GM19372 (cell line): ENCODE measurements at regions not wholly inside any gene's neighbourhood (a gene's known extent, or its start where the extent isn't known, plus 50 kb on each side); places are given as distances from the start of the nearest gene placed in this dataset.

ENCODE experiments used
- ATAC-seq: cut with Tn5 transposase; IDR thresholded peaks from one replicate; pipeline ENCODE4 v1.9.1; 2021; ENCODE audit warnings: mild to moderate bottlenecking, low read depth, moderate library complexity; ENCODE audit not compliant: unreplicated experiment

DNA sequence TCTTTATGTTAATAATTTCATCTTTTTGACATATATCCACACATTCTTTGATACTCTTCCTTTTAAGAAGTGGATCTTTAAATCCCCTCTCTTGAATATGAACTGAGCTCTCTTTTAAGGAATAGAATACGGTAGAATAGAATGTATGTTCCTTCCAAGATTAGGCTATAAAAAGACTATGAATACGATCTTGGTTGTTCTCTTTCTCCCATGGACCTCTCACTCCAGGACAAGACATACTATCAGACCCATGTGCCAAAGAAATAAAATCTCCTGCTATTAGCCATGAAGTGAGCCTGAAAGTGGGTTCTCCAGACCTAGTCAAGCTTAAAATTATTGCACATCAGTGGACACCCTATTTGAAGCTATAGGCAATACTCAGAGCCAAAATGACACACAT lies 392.2 kb upstream of the ANO3 start:
- ATAC-seq = no peak

DNA sequence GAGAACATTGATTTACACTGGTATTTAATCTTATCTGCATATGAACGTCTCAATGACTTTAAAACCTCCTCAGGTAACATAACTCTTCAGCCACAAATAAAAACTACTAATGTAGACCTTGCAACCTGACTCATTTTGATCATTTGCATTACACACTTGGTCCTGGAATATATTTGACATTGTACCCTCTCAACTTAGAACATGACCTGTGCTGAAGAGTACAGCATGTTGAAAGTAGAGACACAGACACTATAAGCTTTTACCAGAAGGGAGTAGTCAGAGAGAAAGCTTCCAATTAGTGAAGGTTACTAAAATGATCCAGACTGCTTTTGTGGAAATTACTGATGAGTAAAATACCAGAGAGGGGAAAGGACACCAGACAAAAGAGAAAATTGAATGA lies 390.6 kb upstream of the ANO3 start:
- ATAC-seq = no peak

DNA sequence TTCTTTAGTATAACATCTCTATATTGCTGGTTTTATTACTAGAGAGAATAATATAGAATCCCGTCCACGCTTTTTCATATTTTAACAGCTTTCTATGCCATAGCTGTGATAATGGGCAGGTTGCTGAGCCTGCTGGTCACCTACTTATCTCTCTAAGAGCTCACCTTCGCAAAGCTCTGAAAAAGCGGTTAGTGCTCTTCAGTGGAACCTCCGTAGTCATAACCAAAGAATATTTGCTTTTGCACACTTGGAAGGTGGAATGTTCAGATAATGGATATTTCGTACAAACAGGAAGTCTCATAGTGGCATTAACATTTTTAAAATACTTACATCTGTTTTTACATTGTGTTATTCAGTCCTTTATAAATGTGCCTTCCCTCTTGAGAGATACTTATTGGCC lies 388.9 kb upstream of the ANO3 start:
- ATAC-seq = no peak

DNA sequence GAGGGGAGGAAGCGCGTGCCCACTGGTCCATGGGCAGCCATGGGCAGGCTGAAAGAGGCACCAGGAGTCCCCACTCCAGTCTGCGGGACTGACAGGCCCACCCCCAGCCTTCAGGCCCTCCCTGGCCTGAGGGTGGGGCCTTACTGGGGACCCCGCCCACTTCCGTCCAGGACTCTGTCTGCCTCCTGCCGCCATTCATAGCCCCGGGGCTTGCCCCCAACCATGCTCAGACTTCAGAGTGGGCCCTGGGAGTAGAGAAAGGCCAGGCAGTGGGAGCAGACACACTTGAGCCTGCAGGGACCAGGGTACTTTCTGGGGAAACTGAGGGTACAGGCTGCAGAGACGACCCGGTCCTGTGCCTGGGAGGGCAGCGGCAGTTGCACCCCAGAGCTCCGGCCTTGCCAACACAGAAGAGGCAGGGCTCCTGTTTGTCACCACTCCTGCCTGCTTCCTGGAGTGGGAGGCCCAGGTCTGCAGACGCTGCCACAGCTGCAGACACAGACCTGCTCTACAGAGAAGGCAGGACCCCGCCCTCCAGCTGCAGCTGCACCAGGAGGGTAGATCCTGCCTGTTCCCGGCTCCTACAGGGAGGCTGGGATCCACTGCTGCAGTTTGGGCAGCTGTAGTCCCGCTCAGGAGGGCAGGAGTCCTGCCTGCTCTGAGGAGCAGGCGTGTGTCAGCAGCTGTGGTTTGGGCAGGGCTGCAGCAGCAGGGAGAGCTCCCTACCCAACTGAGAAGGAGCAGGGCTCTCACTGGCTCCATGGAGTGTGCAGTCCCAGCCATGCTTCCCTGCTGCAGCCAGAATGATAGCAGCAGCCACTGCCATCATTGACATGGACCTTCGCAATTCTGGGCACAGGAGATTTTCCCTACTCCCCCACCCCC lies 387.9 kb upstream of the ANO3 start:
- ATAC-seq = no peak

DNA sequence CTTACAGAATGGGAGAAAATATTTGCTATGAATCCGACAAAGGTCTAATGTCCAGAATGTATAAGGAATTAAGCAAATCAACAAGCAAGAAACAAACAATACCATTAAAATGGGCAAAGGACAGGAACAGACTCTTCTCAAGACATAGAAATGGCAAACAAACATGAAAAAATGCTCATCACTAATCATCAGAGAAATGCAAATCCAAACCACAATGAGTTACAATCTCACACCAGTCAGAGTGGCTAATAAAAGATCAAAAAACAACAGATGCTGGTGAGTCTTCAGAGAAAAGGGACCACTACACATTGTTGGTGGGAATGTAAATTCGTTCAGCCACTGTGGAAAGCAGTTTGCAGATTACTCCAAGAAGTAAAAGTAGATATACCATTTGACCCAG lies 382.0 kb upstream of the ANO3 start:
- no peak for ATAC-seq

DNA sequence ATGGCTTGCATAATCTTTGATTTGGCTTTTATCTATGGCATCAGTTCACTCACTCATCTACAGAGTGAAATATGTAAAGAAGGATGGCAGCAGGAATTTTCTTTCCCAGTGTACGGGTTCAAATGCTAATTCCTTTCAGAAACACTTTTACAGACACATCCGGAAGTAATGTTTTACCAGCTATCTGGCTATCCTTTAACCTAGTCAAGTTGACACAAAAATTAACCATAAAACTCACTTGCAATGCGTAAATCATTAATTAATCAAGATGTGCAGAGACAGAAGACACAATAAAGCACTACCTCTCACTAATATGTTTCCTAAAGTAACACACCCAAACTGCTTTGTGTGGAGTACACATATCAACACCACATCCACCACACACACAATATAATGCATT lies 378.9 kb upstream of the ANO3 start:
- no peak for ATAC-seq

DNA sequence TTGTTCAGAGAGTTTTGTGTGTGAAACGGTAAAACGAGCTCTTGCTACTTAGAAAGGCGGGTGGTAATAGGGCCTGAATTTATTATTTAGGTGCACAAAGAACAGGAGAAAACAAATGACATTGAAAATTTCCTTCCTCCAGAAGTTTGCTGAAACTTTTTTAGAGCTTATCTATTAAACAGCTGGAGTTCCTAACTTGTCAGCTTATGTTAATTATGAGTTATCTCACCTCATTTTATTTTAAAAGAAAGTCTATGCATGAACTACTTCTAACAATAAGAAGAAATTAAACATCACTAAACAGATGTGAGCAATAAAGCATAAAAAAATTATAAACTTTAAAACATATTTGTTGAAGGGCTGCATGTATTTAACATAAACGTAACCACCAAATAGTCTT lies 373.9 kb upstream of the ANO3 start:
- ATAC-seq = no peak

DNA sequence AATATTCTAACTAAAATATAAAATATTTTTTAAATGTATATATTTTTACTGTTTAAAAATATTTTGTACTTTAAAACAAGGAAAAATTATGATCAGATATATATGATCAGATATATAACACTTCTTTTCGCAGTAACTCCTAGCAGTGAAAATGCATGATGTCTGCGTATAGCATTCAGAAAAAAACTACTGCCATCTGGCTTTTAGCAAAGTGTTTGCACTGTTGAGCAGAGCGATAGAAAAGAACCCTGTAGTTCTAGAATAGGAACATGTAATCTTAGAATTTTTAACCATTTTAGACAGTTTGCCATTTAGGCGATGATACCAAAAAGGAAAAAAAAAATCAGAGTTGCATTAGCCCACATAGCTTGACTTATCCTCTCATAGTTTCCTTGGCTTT lies 370.4 kb upstream of the ANO3 start:
- ATAC-seq = no peak

DNA sequence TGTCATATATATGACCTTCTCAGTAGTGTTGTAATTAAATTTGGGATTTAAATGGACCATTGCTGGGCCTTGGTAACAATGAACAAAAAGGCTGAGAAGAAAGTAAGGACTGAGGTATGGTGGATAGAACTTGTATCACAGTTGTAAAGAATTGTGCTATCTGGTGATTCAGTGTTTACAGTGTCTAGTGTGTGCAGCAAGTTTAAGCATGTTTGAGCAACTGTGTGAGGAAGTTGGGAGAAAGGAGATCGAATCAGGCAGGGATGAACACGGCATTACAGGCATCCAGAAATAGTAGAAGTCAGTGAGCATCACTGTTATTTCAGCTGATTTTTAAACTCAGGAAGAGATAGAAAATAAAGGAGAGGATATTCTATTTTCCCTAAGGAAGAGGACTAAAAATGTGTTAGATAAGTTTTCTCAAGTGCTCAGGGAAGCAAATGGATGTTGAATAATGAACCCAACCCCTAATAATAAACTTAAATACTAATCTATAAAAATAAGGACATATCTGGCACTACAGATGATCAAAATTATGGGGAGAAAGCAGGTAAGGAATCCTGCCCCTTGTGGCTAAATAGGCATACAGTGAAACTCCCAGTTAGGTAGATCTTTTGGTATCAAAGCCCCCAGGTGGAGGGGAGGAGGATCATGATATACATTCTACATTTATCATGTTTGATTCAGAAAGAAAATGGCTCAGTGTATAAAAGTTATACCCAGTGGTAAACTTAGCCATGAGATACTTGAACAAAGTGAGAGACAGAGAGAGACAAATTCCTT lies 361.0 kb upstream of the ANO3 start:
- ATAC-seq = no peak

DNA sequence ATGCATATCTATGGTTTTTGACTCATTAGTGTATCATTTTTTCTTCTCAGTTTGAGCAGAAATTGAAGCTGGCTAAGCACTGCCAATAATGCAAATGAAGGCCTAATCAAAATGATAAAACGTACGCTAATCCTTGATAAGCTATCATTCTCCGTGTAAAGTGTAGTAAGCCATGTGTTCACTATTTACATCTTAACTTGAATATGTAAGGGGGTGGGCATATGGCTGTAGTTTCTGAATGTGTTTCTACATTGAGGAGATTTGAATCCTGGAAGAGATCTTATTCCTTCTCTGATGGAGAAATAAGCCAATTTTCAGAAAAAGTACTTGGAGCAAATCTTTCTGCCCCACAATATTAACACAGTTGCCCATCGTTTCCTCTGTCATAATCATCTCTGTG lies 351.8 kb upstream of the ANO3 start:
- ATAC-seq = no peak

DNA sequence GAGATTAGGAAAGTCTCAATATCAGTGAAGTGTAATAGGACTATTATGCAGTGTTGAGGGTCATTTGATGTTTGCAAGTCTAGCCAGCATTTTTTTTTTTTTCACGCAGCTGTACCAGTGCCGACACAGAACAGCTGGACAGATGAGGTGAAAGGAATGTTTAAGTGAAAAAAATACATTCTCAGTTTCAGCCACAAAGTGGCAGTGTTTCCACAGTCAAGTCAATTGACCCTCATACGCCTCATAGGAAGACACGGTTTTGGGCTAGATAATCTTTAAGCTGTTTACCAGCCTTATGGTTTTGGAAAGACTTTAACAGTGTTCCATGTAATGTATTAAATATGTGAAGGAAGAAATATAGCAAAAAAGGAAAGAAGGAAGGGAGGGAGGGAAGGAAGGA lies 349.9 kb upstream of the ANO3 start:
- ATAC-seq = peak; percentile 90

DNA sequence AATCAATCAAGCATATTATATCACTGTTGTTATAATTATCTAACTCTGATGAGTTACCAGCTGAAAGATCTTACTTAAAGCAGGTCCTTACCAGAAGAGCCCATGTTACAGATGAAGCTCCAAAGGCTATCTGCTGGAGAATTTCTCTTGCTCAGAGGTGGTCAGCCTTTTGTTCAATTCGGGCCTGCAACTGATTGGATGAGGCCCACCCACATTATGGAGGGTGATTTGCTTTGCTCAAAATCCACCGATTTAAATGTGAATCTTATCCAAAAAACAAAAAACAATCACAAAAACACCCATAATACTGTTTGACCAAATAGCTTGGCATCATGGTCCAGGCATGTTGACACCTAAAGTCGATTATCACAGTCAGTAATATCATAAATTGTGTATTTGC lies 348.6 kb upstream of the ANO3 start:
- ATAC-seq = no peak

DNA sequence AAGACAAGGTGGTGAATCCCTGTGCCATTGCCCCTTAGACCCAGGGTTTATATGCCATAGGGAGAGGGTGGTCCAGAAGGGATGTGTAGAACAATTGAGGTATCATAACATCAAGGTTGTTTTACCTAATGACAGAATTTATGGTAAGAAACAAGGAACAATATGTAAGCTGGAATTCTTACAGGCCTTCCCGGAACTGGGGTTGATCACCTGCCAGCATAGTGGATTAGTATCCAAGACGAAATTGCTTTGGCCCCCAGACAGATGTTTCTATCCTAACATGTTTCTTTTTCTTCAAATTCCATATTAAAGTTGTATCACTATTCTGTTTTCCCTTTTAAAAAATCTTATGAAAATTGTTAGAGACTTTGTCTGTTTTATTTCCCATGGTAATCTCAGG lies 343.8 kb upstream of the ANO3 start:
- ATAC-seq = no peak

DNA sequence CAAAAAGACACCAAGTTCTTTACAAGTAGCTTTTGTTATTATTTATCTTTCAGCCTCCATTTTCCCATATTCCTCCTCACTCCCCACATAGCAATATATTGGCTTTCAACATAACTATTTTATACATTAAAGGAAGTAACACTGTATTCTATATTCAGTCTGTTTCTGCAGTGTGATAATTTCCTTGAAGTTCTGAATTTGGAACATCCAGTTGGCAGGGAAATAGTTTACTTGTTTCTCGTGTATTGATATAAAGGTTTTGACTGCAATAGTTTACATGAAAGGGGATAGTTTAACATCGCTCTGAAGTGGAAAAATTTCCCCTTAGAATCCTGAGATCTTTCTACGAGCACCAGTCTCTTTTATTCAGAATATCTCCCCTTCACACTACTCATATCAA lies 341.5 kb upstream of the ANO3 start:
- no peak for ATAC-seq

DNA sequence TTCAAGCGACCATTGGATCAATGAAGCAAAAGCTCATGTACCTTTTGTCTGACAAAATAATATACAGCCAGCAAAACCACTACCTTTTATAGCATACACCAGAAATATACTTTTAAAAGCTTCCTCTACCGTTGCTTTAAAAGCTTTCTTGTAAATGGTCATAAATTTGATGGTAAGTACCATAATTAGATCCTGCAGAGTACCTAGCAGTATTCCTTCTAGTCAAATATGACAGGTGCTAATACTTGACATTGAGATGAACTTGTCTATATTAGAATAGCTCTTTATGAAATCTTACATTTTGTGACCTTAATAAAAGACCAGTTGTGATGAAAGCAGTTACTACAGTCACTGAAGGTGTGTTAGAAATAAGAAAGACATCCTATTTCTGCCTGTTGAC lies 340.5 kb upstream of the ANO3 start:
- ATAC-seq = no peak

DNA sequence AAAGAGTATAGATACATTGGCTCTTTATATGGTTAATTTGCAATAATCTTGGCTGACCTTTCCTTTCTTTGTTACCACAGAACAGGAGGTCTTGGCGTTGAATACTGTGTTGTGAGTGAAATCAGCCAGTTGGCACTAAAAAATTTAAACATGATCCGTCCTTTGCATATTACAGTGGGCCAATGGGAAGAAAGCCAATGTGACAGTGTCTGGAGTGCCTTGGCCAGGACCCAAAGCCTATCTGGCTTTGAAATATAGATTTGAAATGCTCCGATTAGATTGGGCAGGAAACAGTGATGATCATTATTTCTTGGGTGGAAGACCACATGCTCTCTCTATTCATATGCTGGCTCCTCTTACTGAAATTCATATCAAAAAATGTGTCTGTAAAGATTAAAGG lies 339.6 kb upstream of the ANO3 start:
- no peak for ATAC-seq

DNA sequence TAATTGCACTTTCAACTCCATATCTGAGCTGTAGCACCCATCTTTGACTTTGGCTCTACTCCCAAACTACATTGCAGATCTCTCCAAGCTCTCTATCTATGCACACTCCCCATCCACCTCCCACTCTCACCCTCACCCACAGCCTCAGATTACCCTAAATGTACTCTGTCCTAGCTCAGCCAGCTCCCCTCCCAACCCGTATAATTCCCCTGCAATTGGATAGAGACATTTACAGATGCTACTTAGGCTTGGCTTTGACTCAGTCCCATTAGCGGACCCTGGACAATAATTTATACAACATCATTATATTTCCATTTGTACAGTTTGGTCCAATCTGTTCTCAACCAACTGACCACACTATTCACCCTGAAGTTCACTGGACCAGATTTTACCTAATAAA lies 338.9 kb upstream of the ANO3 start:
- no peak for ATAC-seq

DNA sequence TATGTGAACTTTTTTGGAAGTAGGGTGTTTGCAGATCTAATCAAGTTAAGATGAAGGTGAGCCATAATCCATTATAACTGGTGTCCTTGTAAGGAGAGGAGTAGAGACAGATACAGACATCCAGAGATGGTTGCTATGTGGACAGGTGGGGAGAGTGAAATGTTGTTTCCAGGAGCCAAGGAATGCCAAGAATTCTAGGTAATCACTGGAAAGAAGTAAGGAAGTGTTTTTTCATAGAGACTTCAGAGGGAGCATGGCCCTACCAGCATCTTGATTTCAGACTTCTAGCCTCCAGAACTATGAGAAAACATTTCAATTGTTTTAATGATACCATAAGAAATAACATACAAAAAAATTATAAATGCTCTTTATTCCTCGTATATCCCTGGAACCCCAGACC lies 320.5 kb upstream of the ANO3 start:
- no peak for ATAC-seq

DNA sequence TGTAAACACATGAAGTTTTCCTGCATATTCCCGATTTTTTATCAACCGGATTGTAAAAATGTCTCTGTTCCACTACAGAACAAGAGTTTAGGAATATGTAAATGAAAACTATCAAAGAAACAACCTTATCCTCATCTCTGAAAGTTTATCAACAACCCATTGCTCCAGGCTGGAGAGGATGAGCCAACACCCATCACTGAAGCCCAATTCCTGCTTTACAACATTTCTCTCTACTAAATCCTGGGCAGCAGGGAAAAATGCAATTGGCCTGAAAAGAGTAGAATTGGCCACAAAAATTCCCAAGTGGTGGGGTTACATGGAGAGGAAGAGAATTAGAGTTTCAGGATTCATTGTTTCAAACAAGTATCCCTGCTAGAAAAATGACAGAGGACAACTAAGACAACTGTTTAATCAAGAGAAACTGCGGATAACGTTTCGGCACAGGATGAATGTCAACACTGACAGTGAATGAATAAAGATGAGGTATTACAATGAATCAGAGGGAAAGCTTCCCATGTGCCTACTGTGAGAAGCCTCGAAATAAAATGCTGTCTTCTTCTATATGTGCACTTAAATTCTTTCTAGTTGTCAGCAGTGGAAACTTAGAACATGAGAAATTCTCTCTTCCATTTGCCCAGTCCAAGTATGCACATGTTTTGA lies 317.3 kb upstream of the ANO3 start:
- no peak for ATAC-seq

DNA sequence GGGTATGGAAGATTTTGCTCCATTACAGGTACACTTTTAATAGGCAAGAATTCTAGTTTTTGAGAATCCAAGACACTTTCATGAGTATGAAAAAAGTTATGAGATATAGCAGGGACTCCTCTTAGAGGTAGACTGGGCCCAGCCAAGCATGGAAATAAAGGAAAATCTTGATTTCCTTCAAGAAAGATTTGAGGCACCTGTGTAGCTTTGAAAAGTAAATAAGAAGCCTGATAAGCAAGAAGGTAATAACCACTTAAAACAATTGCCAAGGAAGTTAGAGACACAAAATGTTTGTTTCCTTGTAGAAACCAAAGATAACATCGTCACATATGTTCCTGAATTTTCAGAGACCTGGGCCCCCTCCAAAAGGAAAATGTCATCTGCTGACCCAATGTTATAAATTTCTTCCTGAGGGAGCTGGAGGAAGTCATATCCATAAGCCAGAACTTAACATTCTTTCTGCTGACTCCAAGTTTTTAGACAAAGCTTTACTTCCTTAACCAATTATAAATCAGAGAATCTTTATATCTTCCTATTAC lies 314.5 kb upstream of the ANO3 start:
- ATAC-seq = no peak

DNA sequence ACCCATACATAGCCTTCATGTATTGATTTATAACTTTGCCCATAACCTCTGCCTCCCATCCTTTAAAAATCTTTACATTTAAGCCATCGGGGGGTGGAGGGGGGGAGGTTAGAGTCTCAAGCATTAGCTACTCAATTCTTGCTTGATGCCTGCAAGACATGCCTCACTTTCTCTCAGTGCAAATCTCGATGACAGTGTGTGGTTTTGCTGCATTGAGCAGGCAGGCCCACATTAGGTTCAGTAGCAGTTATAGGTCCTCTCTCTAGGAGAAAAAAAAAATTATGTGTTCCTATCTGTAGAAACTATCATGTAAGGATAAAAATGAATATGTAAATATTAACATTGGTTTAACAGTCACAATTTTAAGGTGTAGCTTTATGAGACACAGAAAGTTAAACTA lies 314.0 kb upstream of the ANO3 start:
- ATAC-seq = no peak
